GM18873 (cell line): ENCODE measurements at regions not wholly inside any gene's neighbourhood (a gene's known extent, or its start where the extent isn't known, plus 50 kb on each side); places are given as distances from the start of the nearest gene placed in this dataset.
"Not testable (repeated sequence)": the region's sequence is repeated elsewhere in the genome, so short reads cannot be mapped to it uniquely, and the experiment has no call there.

ENCODE experiments used
- ATAC-seq: cut with Tn5 transposase; IDR thresholded peaks from one replicate; pipeline ENCODE4 v1.9.1; 2021; ENCODE audit warnings: mild to moderate bottlenecking, moderate library complexity, moderate number of reproducible peaks; ENCODE audit not compliant: unreplicated experiment, low FRiP score

GRCh38 chr5:21615195-21615765, 1237.9 kb downstream of the CDH12 start:
- no peak for ATAC-seq

- ATAC-seq = no peak
Measured at GRCh38 chr5:21613971-21614488, 1239.1 kb downstream of the CDH12 start.

- ATAC-seq = no peak
Measured at GRCh38 chr5:21603796-21604195, 1249.3 kb downstream of the CDH12 start.

GRCh38 chr5:21594566-21594965, 1258.6 kb downstream of the CDH12 start:
- ATAC-seq = no peak

GRCh38 chr5:21593261-21593660, 1259.9 kb downstream of the CDH12 start:
- ATAC-seq = no peak

DNA sequence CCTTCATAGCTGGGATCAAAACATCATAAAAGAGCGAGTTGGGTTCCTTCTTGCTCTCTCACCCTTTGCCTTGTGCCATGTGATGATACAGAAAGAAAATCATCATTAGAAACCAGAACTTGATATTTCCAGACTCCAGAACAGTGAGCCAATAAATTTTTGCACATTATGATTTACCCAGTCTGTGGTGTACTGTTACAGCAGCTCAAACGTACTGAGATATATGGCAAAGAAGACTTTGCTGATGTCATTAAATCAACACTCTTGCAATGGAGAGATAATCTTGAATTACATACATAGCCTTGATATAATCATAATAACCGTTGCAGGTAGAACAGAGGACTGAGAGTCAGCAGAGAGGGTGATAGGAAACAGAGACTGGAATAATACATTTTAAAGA, 1271.6 kb downstream of the CDH12 start:
- ATAC-seq = no peak

- ATAC-seq = no peak
Measured at GRCh38 chr5:21574961-21575360, 1278.2 kb downstream of the CDH12 start.

- ATAC-seq = no peak
Measured at GRCh38 chr5:21574438-21574837, 1278.7 kb downstream of the CDH12 start.

DNA sequence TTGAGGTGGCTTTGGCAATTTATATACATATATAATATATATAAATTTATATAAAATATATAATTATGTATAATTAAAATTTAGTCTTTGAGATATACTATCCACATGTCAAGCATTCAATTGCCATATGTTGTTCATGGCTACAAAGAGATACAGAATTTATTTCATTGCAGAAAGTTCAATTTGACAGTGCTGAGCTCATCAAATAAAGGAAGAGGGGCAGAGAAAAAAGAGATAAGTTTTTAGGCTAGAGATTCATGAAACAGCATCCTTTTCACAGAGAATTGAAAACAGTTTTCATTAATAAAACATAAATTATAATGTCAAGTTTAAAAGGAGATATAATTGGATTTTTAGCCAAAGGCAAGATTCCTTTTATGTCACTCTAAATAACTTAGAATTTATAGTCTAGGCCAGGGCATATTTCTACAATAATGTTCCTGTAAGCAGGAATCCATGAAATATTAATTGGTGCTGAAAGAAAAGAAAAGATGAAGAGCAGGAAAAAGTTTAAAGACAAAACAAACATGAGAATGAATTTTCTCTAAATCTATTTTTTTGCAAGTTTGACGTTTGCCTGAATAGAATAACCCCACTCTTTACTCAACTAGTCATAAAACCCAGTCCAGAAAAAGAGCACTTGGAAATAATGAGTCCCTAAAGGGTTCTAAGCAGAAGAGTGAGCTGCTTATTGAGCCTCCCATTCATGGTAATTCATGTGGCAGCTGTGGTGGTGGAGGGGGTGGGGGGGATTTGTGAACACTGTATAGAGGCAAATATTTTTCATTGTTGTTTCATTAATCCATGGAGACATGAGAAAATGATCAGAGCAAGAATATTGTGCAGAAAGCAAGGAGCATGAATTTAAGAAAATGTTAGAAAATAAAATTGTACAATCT, 1279.5 kb downstream of the CDH12 start:
- ATAC-seq = no peak

DNA sequence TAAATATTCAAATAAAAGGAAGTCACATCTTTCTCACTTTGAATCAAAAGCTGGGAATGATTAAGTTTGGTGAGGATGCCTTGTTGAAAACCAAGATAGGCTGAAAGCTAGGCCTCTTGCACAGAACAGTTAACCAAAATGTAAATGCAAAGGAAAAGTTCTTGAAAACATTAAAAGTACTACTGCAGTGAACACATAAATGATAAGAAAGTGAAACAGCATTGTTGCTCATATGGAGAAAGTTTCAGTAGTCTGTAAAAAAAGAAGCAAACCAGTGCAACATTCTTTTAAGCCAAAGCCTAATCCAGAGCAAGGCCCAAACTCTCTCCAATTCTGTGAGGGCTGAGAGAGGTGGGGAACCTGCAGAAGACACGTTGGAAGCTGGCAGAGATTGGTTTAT, 1281.9 kb downstream of the CDH12 start:
- ATAC-seq = not testable (repeated sequence)

DNA sequence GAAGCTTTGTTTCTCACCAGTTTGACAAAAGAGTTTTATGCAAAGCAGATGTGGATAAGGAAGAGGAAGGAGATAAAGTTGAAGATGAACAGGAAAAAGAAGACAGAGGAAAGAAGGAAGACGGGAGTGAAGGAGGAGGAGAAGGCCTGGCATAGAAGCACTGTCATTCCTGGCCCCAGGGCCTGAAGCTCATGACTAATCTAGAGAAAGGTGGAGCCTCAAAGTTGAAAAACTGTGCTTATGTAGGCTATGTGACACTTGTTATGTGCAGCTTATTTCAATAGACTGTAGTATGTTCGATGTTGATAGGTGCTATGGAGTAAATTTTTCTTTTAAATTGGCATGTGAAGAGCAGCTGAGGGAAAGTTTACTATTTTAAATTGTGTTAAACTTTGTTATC, 1294.0 kb downstream of the CDH12 start:
- not testable (repeated sequence) for ATAC-seq

DNA sequence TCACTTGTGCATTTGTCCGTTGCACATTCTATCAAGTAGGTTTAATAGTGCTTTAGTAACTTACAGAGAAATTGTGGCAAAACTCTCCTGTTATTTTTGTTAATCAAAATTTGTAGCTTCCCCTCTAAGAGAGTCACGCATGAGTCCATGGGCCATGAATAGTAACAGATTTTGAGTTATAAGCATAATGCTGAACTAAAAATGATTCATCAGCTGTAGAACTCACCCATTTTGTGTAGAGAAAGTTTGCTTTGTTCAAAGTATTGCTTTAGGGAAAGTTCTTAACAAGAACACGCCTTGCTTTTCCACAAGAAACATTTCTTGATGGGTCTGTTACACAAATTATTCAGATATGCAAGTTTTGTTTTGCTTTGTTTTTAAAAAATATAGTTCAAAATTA, 1300.9 kb downstream of the CDH12 start:
- ATAC-seq = not testable (repeated sequence)

GRCh38 chr5:21550916-21551315, 1302.2 kb downstream of the CDH12 start:
- ATAC-seq = not testable (repeated sequence)

DNA sequence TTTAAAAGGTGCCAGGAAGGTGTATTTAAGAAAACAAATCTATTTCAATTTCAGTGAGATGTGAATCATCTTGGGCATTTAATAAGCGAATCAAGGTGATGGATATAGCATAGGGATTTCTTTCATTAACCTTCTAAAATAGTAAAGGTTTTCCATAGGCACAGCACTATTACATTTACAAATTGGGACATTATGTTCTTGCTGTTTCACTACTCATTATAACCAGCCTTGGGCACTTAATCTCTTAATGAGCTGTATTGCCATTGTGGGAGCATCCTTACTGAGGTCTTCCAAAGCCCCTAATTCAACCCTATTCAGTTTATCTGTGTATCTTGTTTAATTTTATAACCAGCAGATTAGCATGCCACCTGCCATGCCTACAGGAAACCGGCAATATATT, 1305.5 kb downstream of the CDH12 start:
- not testable (repeated sequence) for ATAC-seq

DNA sequence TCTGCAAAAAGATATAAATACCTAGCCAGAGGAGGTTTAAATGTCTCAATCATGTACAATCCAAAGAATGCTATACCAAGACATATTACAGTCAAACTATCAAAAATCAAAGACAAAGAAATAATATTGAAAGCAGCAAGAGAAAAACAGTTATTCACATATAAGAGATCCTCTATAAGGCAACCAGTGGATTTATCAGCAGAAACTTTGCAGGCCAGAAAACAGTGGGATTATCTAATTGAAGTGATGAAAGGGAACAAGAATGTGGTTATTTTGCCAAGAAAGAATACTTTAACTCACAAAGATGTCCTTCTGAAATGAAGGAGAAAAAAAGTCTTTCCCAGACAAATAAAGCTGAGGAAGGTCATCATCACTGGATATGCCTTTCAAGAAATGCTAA, 1318.0 kb downstream of the CDH12 start:
- not testable (repeated sequence) for ATAC-seq

DNA sequence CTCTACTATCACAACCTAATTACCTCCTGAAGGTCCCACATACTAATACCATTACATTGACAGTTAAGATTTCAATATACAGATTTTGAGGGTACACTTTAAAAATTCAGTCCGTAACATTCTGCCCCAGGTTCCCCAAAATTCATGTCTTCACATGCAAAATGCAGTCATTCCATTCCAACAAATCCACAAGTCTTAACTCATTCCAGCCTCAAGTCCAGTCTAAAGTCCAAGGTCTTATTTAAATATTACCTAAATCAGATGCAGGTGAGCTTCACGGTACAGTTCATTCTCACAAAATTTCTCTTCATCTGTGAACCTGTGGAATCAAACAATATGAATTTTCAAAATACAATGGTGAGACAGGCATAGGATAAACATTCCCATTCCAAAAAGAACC, 1332.0 kb downstream of the CDH12 start:
- ATAC-seq = not testable (repeated sequence)

DNA sequence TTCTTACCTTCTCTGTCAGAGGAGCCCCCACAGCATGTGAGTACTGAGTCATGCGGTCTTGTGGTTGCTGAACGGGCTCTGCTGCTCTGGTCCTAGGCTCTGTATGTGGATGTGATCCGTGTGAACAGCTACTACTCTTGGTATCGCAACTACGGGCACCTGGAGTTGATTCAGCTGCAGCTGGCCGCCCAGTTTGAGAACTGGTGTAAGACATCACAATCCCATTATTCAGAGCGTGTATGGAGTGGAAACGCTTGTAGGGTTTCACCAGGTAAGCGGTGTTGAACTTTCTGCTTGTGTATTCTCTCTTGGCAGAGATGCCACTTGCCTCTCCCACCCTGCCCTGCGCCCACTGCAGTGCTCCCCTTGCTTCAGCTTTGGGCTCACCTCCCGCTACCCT, 1356.2 kb downstream of the CDH12 start:
- not testable (repeated sequence) for ATAC-seq

GRCh38 chr5:21496056-21496455, 1357.1 kb downstream of the CDH12 start:
- not testable (repeated sequence) for ATAC-seq

DNA sequence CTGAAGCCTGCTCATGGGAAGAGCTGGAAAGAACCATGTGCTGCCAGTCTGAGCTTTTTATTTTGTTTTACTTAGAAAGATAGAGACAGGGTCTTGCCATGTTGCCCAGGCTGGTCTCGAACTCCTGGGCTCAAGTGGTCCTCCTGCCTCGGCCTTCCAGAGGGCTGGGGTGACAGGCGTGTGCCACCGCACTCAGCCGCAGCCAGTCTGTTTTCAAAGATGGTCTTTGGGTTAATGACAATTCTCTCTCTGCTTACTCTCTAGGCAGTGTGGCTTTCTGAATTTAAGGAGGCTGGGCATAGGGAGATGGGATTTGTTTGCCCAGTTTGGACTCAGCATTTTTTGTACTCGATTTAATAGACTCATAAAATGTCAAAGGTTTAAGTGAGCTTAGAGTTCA, 1357.9 kb downstream of the CDH12 start:
- ATAC-seq = not testable (repeated sequence)

- ATAC-seq = not testable (repeated sequence)
Measured at GRCh38 chr5:21494033-21494432, 1359.1 kb downstream of the CDH12 start.

GRCh38 chr5:21491182-21491581, 1362.0 kb downstream of the CDH12 start:
- not testable (repeated sequence) for ATAC-seq

- not testable (repeated sequence) for ATAC-seq
Measured at GRCh38 chr5:21488828-21489227, 1364.3 kb downstream of the CDH12 start.
